Breast epithelium (tissue), 3 donors: ENCODE measurements at regions not wholly inside any gene's neighbourhood (a gene's known extent, or its start where the extent isn't known, plus 50 kb on each side); places are given as distances from the start of the nearest gene placed in this dataset.

ENCODE experiments used
- CTCF ChIP-seq, 3 donors: fragments of 450-650 bp; IDR thresholded peaks; one replicate each; pipeline ENCODE4 v1.5.1; 2016 to 2017; ENCODE audit warnings: antibody characterized with exemption in 3 of 3, mild to moderate bottlenecking in 3 of 3, moderate library complexity in 3 of 3
- POLR2AphosphoS5 ChIP-seq, 3 donors: sonication (generic); formaldehyde crosslinking; IDR thresholded peaks; one replicate each; pipeline ENCODE4 v1.6.1; 2017; ENCODE audit warnings: antibody characterized with exemption in 3 of 3

- TF ChIP-seq CTCF (IDR thresholded peaks at IDR 0.05) (no peak), POLR2AphosphoS5 (IDR thresholded peaks at IDR 0.05) (no peak)
Measured at GRCh38 chr16:48462106-48462740, 77.0 kb upstream of the SIAH1 start.
